HG02981 (cell line): ENCODE measurements at regions not wholly inside any gene's neighbourhood (a gene's known extent, or its start where the extent isn't known, plus 50 kb on each side); places are given as distances from the start of the nearest gene placed in this dataset.

ENCODE experiments used
- ATAC-seq: cut with Tn5 transposase; IDR thresholded peaks from one replicate; pipeline ENCODE4 v1.9.1; 2021; ENCODE audit warnings: mild to moderate bottlenecking, moderate library complexity; ENCODE audit not compliant: unreplicated experiment

- ATAC-seq, result no peak
Observed at GRCh38 chr9:38287420-38287985, 105.0 kb upstream of the ALDH1B1 start.

DNA sequence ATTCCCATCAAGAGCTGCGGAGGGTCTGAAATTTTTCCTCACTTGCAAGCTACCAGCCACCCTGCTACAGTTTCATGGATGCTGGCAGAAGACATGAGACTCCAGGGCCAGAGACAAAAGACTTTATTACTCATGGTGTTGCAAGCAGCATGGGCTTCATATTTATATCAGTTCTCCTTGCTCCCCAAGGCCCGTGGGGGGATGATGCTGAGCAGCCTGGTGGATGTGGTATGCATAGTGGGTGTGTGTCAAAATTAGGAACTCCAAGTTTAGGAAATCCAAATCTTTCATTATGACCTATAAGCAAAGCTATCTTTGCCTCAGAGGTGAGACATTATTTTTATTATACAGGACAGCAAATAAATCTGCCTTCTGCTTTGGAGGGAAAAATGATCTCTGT, 105.7 kb upstream of the ALDH1B1 start:
- ATAC-seq, result no peak

DNA sequence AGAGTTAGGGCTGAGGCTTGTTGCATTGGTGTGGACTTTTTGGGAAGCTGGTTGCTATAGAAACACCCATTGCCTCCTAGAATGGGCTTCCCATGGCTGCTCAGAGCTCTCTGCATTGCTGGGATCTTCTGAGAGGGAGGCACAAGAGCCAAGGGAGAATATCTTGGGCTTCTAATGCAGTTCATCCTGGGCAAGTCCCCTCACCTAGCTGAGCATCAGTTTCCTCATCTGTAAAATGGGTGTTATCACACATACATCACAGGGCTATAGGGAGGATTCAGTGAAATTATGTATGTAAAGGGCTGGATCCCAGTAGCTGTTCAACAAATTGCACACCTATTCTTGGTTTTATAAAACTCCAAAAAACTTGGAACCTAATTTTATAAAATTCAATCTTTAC, 106.1 kb upstream of the ALDH1B1 start:
- no peak for ATAC-seq

DNA sequence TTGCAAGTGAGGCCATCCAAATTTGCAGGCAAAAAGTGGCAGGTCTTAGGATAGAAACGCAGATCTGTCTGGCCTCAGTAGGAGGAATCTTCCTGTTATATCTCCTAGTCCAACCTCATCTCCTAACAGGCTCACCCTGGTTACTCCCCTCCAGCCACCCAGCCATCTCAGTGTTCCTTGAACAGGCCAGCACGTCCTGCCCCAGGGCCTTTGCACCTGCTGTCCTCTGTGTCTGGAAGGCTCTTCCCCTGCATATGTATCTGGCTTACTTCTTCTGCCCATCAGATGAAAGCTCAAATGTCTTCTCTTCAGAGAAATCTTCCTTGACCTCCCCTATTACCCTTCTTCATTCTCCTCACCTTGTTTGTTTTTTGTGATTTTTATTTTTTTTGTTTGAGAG, 107.3 kb upstream of the ALDH1B1 start:
- no peak for ATAC-seq

DNA sequence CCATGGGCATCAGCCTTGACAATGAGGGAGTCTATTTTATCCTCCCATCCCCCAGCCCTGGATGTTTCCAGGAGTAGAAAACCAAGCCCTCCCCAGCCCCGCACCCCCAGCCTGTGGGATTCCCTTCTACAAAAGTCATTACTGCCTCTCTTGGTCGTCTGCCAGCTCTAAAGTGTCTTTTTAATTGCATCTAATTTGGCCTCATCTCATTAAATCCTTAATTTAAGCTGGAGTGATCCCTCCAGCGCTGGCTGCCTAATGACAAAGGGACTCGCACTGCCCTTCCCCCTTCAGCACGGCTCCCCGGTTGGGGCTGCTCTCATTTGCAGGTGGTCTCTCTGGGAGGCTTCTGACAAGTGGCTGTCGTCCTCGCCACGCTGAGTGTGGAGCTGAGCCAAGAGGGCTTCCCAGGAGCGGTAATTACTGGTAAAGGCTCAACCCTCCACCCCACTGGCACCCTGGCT, 107.9 kb upstream of the ALDH1B1 start:
- ATAC-seq, result no peak

GRCh38 chr9:38284039-38284575, 108.4 kb upstream of the ALDH1B1 start:
- ATAC-seq, result no peak

GRCh38 chr9:38282756-38283155, 109.7 kb upstream of the ALDH1B1 start:
- ATAC-seq, result no peak

GRCh38 chr9:38281917-38282316, 110.6 kb upstream of the ALDH1B1 start:
- no peak for ATAC-seq

DNA sequence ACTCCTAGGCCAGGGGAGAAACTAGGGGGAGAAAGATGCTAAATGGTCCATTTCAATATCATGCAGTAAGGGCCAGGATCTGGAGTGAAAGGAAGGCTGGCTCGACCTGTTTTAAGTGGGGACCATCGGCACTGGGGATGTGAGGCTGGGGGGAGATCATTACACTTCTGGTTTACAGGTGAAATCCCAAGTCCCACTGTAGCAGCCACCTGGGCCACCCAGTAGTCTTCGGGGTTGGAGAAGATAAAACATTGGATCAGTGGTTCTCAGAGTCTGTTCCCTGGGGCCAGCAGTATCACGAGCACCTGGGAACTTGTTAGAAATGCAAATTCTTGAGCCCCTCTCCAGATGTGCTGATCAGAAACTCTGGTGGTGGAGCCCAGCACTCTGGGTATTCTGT, 111.3 kb upstream of the ALDH1B1 start:
- no peak for ATAC-seq

DNA sequence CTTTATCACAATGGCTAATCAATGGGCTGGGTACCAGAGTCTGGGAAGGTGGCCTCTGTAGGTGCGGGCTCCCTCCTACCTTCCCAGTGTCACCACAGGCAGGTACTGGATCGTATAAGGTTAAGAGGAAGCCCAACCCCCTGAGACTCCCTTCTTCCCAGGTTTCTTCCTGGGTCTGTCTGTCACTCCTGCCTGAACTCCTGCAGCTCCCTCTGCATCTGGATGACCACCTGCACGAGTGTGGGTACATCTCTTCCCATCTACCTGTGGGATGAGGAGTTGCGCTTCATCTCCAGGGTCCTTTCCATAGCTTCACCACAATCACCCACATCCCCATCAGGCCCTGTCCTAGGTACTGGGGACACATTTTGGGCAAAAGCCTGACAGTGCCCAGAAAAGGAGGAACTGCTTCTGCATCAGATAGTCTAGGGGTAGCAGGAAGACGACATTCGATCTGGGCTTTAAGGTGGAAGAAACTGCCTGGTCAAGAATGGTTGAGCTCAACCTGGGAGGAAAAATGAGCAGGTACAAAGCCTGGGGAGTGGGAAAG, 112.2 kb upstream of the ALDH1B1 start:
- ATAC-seq, result no peak

DNA sequence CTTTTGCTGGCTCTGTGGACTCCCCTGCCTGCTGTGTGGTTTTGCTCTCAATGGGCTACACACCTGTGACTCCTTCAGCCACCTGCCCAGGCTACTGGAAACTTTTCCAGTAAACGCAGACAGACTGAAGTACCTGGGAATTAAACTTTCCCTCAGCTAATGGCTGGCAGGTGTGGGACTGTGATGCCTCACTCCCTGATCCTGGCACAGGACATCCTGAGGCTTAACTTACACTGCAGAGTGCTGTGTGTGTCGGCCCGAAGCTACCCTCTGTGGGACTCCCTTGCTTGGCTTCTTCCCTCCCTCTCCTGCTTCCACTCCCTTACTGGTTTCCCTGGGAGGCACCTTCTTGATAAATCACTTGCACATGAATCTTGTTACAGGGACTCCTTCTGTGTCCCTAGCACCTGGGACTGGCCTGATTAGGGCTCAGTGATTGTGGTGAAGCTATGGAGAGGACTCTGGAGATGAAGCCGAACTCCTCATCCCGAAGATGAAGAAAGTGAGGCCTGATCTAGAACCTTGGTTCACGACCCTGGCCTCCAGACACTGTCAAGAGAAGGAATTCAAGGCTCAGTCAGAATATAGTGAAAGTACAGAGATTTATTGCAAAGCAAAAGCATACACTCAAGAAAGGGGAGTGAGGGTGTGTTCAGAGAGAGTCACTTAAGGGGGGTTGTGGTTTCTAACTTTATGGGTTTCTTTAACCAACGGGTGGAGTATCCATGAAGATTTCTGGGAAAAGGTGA, 113.4 kb upstream of the ALDH1B1 start:
- no peak for ATAC-seq

DNA sequence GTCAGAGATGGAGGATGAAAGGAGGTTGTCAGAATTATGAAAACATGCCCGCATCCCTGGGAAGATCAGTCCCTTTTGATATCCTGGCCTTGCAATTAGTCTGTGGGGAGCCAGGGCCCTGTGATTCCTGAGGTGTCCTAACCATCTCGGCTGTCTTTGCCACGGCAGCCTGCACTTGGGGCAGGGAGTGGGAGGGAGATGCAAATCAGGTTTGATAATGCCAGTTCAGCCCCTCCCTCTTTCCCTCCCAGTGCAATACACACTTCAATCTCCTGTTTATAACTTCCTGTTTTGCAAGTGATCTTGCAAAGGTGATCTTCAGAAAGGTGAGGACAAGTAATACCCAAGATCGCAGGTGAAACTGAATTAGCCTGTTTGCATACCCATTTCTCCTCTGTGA, 114.0 kb upstream of the ALDH1B1 start:
- no peak for ATAC-seq

GRCh38 chr9:38277601-38278200, 114.8 kb upstream of the ALDH1B1 start:
- ATAC-seq, result no peak

- ATAC-seq, result no peak
Observed at GRCh38 chr9:38276771-38277439, 115.6 kb upstream of the ALDH1B1 start.

- ATAC-seq, result no peak
Observed at GRCh38 chr9:38274800-38275199, 117.7 kb upstream of the ALDH1B1 start.

GRCh38 chr9:38272710-38273109, 119.8 kb upstream of the ALDH1B1 start:
- no peak for ATAC-seq

- ATAC-seq, result no peak
Observed at GRCh38 chr9:38271666-38272241, 120.7 kb upstream of the ALDH1B1 start.

GRCh38 chr9:38269775-38270174, 122.7 kb upstream of the ALDH1B1 start:
- no peak for ATAC-seq

- ATAC-seq, result no peak
Observed at GRCh38 chr9:38263532-38263931, 129.0 kb upstream of the ALDH1B1 start.

DNA sequence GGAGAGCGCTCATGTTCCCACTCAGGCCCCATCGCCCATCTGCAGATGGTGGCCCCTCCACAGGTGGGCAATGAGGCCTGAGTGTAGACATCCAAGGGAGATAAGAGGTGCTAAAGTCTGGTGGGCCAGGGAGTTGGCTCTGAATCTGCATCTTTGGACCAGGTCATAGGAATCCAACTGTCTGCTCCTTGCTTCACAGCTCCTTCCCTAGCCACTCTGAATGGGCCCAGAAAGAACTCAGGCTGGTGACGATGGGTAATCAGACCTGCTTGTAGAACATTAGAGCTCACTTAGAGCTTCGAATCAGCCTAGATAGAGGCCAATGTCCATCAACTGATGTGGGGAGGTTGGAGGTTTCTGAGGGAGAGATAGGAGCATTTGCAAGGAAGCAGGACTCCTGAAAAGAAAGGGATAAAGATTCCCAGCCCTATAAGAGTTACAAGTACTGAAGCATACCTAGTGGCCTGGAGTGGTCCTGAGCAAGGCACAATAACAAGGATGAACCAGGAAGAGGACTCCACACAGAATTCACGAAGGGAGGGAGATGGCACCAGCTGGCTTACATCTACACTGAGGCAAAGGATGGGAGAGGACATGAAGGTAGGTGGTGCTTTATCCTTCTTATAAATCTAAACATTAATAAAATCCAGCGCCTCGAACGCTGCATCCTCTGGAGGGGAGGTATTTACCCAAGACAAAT, 132.8 kb upstream of the ALDH1B1 start:
- no peak for ATAC-seq
